Stimulated activated CD4-positive, alpha-beta T cell treated with anti-CD3 and anti-CD28 coated beads, TNF-alpha, amount 100 ng/mL, for 1 hour (primary cell): ENCODE measurements at regions not wholly inside any gene's neighbourhood (a gene's known extent, or its start where the extent isn't known, plus 50 kb on each side); places are given as distances from the start of the nearest gene placed in this dataset.
"Not testable (repeated sequence)": the region's sequence is repeated elsewhere in the genome, so short reads cannot be mapped to it uniquely, and the experiment has no call there.

ENCODE experiments used
- DNase-seq, 3 donors: peaks; one replicate each; pipeline ENCODE4 v3.0.0-alpha.2; 2020; ENCODE audit warnings: low read depth in 3 of 3, low spot score in 1 of 3

- DNase-seq = no peak
Observed at GRCh38 chr1:5165762-5166161, 511.4 kb downstream of the AJAP1 start.

GRCh38 chr1:5164158-5164557 lies 509.7 kb downstream of the AJAP1 start:
- no peak for DNase-seq

- no peak for DNase-seq
Observed at GRCh38 chr1:5161372-5161771, 507.0 kb downstream of the AJAP1 start.

- DNase-seq = no peak
Observed at GRCh38 chr1:5157175-5157574, 502.8 kb downstream of the AJAP1 start.

- no peak for DNase-seq
Observed at GRCh38 chr1:5156416-5157120, 502.2 kb downstream of the AJAP1 start.

GRCh38 chr1:5151511-5151910 lies 497.1 kb downstream of the AJAP1 start:
- no peak for DNase-seq

GRCh38 chr1:5150191-5150590 lies 495.8 kb downstream of the AJAP1 start:
- DNase-seq = no peak

GRCh38 chr1:5147806-5148205 lies 493.4 kb downstream of the AJAP1 start:
- no peak for DNase-seq

- DNase-seq = no peak
Observed at GRCh38 chr1:5142389-5142788, 488.0 kb downstream of the AJAP1 start.

GRCh38 chr1:5141750-5142149 lies 487.3 kb downstream of the AJAP1 start:
- no peak for DNase-seq

GRCh38 chr1:5140962-5141361 lies 486.6 kb downstream of the AJAP1 start:
- DNase-seq = no peak

- no peak for DNase-seq
Observed at GRCh38 chr1:5140136-5140535, 485.7 kb downstream of the AJAP1 start.

- DNase-seq = no peak
Observed at GRCh38 chr1:5129746-5130355, 475.4 kb downstream of the AJAP1 start.

GRCh38 chr1:5125208-5125607 lies 470.8 kb downstream of the AJAP1 start:
- DNase-seq = no peak

- DNase-seq = no peak
Observed at GRCh38 chr1:5120559-5120958, 466.1 kb downstream of the AJAP1 start.

- no peak for DNase-seq
Observed at GRCh38 chr1:5119366-5120234, 465.2 kb downstream of the AJAP1 start.

- not testable (repeated sequence) for DNase-seq
Observed at GRCh38 chr1:5118771-5119170, 464.4 kb downstream of the AJAP1 start.

- DNase-seq = not testable (repeated sequence)
Observed at GRCh38 chr1:5118292-5118691, 463.9 kb downstream of the AJAP1 start.

GRCh38 chr1:5111581-5111980 lies 457.2 kb downstream of the AJAP1 start:
- no peak for DNase-seq

- DNase-seq = no peak
Observed at GRCh38 chr1:5110508-5110907, 456.1 kb downstream of the AJAP1 start.

- DNase-seq = no peak
Observed at GRCh38 chr1:5109633-5110032, 455.2 kb downstream of the AJAP1 start.

- no peak for DNase-seq
Observed at GRCh38 chr1:5108740-5109139, 454.3 kb downstream of the AJAP1 start.
